ENCODE measurements at regions not wholly inside any gene's neighbourhood (a gene's known extent, or its start where the extent isn't known, plus 50 kb on each side); places are given as distances from the start of the nearest gene placed in this dataset.

- Mint-ChIP-seq H3K9me3 (ENCODE audit: unreplicated experiment) (peaks cover 13% of the 10 kb centered on the region), H3K36me3 (ENCODE audit: low read depth, unreplicated experiment) (peaks cover 3% of the 10 kb centered on the region), H3K4me3 (ENCODE audit: unreplicated experiment) (no peak overlapping the region), H3K4me1 (ENCODE audit: low read depth, unreplicated experiment) (no peaks in the 10 kb centered on the region), H3K27ac (ENCODE audit: unreplicated experiment) (no peak overlapping the region), H3K27me3 (ENCODE audit: low read depth, unreplicated experiment) (peaks cover 7% of the 10 kb centered on the region)
- DNase-seq (ENCODE audit: low read depth) (no peak), FAIRE-seq (no peak)
- Histone ChIP-seq H3K79me2 (ENCODE audit: insufficient read depth, low read length) (no peaks in the 10 kb centered on the region), H3K27me3 (ENCODE audit: insufficient read depth, low read length) (no peaks in the 10 kb centered on the region), H3K36me3 (ENCODE audit: insufficient read depth, low read length) (no peaks in the 10 kb centered on the region), H3K4me3 (ENCODE audit: insufficient read depth, low read depth, low read length) (no peak overlapping the region), H2AFZ (ENCODE audit: low read depth, low read length) (no peak overlapping the region), H3K4me1 (ENCODE audit: insufficient read depth, low read length) (no peaks in the 10 kb centered on the region), H3K4me2 (ENCODE audit: low read length) (no peak overlapping the region), H3K27ac (ENCODE audit: low read depth, low read length) (no peak overlapping the region), H4K20me1 (ENCODE audit: insufficient read depth, low read length) (no peaks in the 10 kb centered on the region), H3K9ac (ENCODE audit: low read length) (no peak overlapping the region), H3K9me3 (ENCODE audit: insufficient read depth, low read depth, low read length) (no peaks in the 10 kb centered on the region)
- no peak for TF ChIP-seq CTCF (IDR thresholded peaks at IDR 0.05; ENCODE audit: insufficient read depth, low read depth, low read length)
- no peak for TF ChIP-seq EZH2 (IDR thresholded peaks at IDR 0.05; ENCODE audit: insufficient read depth, low read length)
Observed at GRCh38 chr6:157741321-157741947, 81.6 kb upstream of the SNX9 start.

GRCh38 chr6:157741948-157742556 is 81.0 kb upstream of the SNX9 start:
- H3K36me3 Mint-ChIP-seq (ENCODE audit: low read depth, unreplicated experiment), result peaks cover 3% of the 10 kb centered on the region
- no peak for TF ChIP-seq EZH2 (IDR thresholded peaks at IDR 0.05; ENCODE audit: insufficient read depth, low read length)
- TF ChIP-seq CTCF (IDR thresholded peaks at IDR 0.05; ENCODE audit: insufficient read depth, low read depth, low read length), result no peak
- no peaks in the 10 kb centered on the region for H3K27me3 ChIP-seq (ENCODE audit: insufficient read depth, low read length)
- no peak for DNase-seq (ENCODE audit: low read depth)
- no peaks in the 10 kb centered on the region for H3K9me3 ChIP-seq (ENCODE audit: insufficient read depth, low read depth, low read length)
- H3K36me3 ChIP-seq (ENCODE audit: insufficient read depth, low read length), result no peaks in the 10 kb centered on the region
- H3K4me3 ChIP-seq (ENCODE audit: insufficient read depth, low read depth, low read length), result no peak overlapping the region
- H2AFZ ChIP-seq (ENCODE audit: low read depth, low read length), result no peak overlapping the region
- H3K4me1 Mint-ChIP-seq (ENCODE audit: low read depth, unreplicated experiment), result no peaks in the 10 kb centered on the region
- no peak overlapping the region for H3K4me2 ChIP-seq (ENCODE audit: low read length)
- peaks cover 13% of the 10 kb centered on the region for H3K9me3 Mint-ChIP-seq (ENCODE audit: unreplicated experiment)
- no peak for FAIRE-seq
- H3K4me1 ChIP-seq (ENCODE audit: insufficient read depth, low read length), result no peaks in the 10 kb centered on the region
- no peaks in the 10 kb centered on the region for H3K79me2 ChIP-seq (ENCODE audit: insufficient read depth, low read length)
- no peak overlapping the region for H3K27ac ChIP-seq (ENCODE audit: low read depth, low read length)
- H3K27ac Mint-ChIP-seq (ENCODE audit: unreplicated experiment), result no peak overlapping the region
- no peak overlapping the region for H3K4me3 Mint-ChIP-seq (ENCODE audit: unreplicated experiment)
- H4K20me1 ChIP-seq (ENCODE audit: insufficient read depth, low read length), result no peaks in the 10 kb centered on the region
- H3K9ac ChIP-seq (ENCODE audit: low read length), result no peak overlapping the region
- peaks cover 7% of the 10 kb centered on the region for H3K27me3 Mint-ChIP-seq (ENCODE audit: low read depth, unreplicated experiment)

- H3K9ac ChIP-seq (ENCODE audit: low read length), result no peak overlapping the region
- no peak overlapping the region for H3K4me3 ChIP-seq (ENCODE audit: insufficient read depth, low read depth, low read length)
- no peaks in the 10 kb centered on the region for H4K20me1 ChIP-seq (ENCODE audit: insufficient read depth, low read length)
- no peaks in the 10 kb centered on the region for H3K9me3 ChIP-seq (ENCODE audit: insufficient read depth, low read depth, low read length)
- no peak overlapping the region for H3K4me2 ChIP-seq (ENCODE audit: low read length)
- no peak for FAIRE-seq
- Mint-ChIP-seq H3K36me3 (ENCODE audit: low read depth, unreplicated experiment) (no peaks in the 10 kb centered on the region), H3K4me1 (ENCODE audit: low read depth, unreplicated experiment) (no peaks in the 10 kb centered on the region), H3K9me3 (ENCODE audit: unreplicated experiment) (peaks cover 2% of the 10 kb centered on the region), H3K27me3 (ENCODE audit: low read depth, unreplicated experiment) (peaks cover 3% of the 10 kb centered on the region), H3K4me3 (ENCODE audit: unreplicated experiment) (no peak overlapping the region), H3K27ac (ENCODE audit: unreplicated experiment) (no peak overlapping the region)
- H3K27ac ChIP-seq (ENCODE audit: low read depth, low read length), result no peak overlapping the region
- H3K36me3 ChIP-seq (ENCODE audit: insufficient read depth, low read length), result no peaks in the 10 kb centered on the region
- H2AFZ ChIP-seq (ENCODE audit: low read depth, low read length), result no peak overlapping the region
- no peak for DNase-seq (ENCODE audit: low read depth)
- no peaks in the 10 kb centered on the region for H3K4me1 ChIP-seq (ENCODE audit: insufficient read depth, low read length)
- no peaks in the 10 kb centered on the region for H3K27me3 ChIP-seq (ENCODE audit: insufficient read depth, low read length)
- H3K79me2 ChIP-seq (ENCODE audit: insufficient read depth, low read length), result no peaks in the 10 kb centered on the region
- no peak for TF ChIP-seq CTCF (IDR thresholded peaks at IDR 0.05; ENCODE audit: insufficient read depth, low read depth, low read length)
- no peak for TF ChIP-seq EZH2 (IDR thresholded peaks at IDR 0.05; ENCODE audit: insufficient read depth, low read length)
Observed at GRCh38 chr6:157744102-157744601, 78.9 kb upstream of the SNX9 start.

All from astrocyte (in vitro differentiated cells and primary cell).